Gastroesophageal sphincter (tissue), 3 donors: ENCODE measurements at regions not wholly inside any gene's neighbourhood (a gene's known extent, or its start where the extent isn't known, plus 50 kb on each side); places are given as distances from the start of the nearest gene placed in this dataset.

Source experiments
- CTCF ChIP-seq, 4 experiments: fragments of 200-600 bp in 2 of 4; fragments of 450-650 bp in 2 of 4; sonication (generic) in 1 of 4; IDR thresholded peaks; one replicate each; pipeline ENCODE4 v1.5.1; 2017 to 2019; ENCODE audit warnings: antibody characterized with exemption in 4 of 4, mild to moderate bottlenecking in 2 of 4, moderate library complexity in 2 of 4
- EP300 ChIP-seq: sonication (generic); formaldehyde crosslinking; IDR thresholded peaks from one replicate; pipeline ENCODE4 v1.6.1; 2017; ENCODE audit warnings: antibody characterized with exemption, mild to moderate bottlenecking
- POLR2A ChIP-seq, 2 donors: fragments of 450-650 bp; IDR thresholded peaks; one replicate each; pipeline ENCODE4 v1.6.1; 2017; ENCODE audit warnings: antibody characterized with exemption in 2 of 2, mild to moderate bottlenecking in 2 of 2, moderate library complexity in 1 of 2

GRCh38 chrY:19601113-19601512, 143.4 kb downstream of the KDM5D start:
- TF ChIP-seq CTCF (IDR thresholded peaks at IDR 0.05), result no peak
- TF ChIP-seq EP300, result no peak
- TF ChIP-seq POLR2A (IDR thresholded peaks at IDR 0.05), result no peak
